ENCODE measurements at regions not wholly inside any gene's neighbourhood (a gene's known extent, or its start where the extent isn't known, plus 50 kb on each side); places are given as distances from the start of the nearest gene placed in this dataset.

DNA sequence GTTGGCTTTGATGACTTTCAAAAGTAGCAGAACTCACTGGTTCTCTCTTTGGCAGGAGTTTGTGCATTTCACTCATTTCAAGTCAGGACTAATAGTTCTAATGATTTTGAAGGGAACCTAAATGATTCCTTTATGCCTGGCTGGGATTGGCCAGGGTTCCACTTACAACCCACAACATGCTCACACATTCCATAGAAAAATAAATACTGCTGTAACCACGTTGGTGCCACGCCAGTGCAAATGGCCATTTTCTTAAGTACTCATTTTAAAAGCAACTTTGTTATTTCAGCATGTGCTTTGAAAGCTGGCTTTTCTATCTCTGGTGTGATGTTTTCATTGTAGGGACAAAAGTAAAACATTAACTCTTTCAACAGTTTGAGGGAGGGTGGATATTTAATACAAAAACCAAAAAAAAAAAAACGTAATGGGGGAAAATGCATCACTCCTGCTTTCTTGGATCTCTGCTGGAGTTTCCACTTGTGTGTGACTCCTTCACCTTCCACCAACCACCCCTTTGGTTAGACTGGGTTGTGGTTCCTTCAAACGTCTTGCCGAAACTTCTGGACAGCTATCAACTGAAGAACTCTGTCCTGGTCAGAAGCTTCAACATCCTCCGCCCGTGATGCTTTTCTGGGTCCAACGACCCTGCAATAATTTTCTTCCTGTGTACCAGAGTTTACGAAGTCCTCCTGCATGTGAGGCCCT is 300.4 kb upstream of the RUNX1 start:
- ChIA-PET CTCF (no interaction called here), POLR2A (no interaction called here)
- H3K27me3 Mint-ChIP-seq: no peaks in the 10 kb centered on the region
- ATAC-seq (ENCODE audit: low read depth): no peak
- DNase-seq: no peak
- TF ChIP-seq, protein P1, sequence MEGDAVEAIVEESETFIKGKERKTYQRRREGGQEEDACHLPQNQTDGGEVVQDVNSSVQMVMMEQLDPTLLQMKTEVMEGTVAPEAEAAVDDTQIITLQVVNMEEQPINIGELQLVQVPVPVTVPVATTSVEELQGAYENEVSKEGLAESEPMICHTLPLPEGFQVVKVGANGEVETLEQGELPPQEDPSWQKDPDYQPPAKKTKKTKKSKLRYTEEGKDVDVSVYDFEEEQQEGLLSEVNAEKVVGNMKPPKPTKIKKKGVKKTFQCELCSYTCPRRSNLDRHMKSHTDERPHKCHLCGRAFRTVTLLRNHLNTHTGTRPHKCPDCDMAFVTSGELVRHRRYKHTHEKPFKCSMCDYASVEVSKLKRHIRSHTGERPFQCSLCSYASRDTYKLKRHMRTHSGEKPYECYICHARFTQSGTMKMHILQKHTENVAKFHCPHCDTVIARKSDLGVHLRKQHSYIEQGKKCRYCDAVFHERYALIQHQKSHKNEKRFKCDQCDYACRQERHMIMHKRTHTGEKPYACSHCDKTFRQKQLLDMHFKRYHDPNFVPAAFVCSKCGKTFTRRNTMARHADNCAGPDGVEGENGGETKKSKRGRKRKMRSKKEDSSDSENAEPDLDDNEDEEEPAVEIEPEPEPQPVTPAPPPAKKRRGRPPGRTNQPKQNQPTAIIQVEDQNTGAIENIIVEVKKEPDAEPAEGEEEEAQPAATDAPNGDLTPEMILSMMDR (IDR thresholded peaks at IDR 0.05): no peak
- intact Hi-C loops (cut with micrococcal nuclease): no loop called here
- H3K27ac Mint-ChIP-seq: no peak overlapping the region
- H3K4me1 Mint-ChIP-seq: no peaks in the 10 kb centered on the region
- no peak overlapping the region for H3K4me3 Mint-ChIP-seq
- no peaks in the 10 kb centered on the region for H3K36me3 Mint-ChIP-seq (ENCODE audit: low read depth)
- H3K9me3 Mint-ChIP-seq: no peaks in the 10 kb centered on the region

DNA sequence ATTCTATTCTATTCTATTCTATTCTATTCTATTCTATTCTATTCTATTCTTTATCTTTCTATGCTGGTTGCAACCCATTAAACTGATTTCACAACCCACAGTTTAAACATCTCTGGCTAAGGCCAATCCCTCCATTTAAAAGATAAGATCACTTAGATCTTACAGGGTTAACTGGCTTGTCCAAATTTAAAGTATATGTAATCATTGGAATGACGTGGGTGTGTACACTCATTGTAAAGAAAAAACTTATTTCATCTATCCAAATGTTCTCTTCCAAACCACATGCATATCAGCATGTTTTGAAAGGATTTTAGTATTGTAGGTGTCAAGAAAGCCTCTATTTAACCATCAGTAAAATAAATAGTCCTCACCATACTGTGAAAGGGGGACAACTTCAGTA is 299.6 kb upstream of the RUNX1 start:
- Mint-ChIP-seq H3K27ac (no peak overlapping the region), H3K9me3 (no peaks in the 10 kb centered on the region), H3K4me1 (peaks cover 4% of the 10 kb centered on the region), H3K36me3 (ENCODE audit: low read depth) (no peaks in the 10 kb centered on the region), H3K27me3 (no peaks in the 10 kb centered on the region), H3K4me3 (no peak overlapping the region)
- ATAC-seq (ENCODE audit: low read depth) (no peak), DNase-seq (no peak)
- CTCF ChIA-PET: no interaction called here
- POLR2A ChIA-PET: no interaction called here
- intact Hi-C loops (cut with micrococcal nuclease): no loop called here
- TF ChIP-seq, protein P1 (IDR thresholded peaks at IDR 0.05): no peak

DNA sequence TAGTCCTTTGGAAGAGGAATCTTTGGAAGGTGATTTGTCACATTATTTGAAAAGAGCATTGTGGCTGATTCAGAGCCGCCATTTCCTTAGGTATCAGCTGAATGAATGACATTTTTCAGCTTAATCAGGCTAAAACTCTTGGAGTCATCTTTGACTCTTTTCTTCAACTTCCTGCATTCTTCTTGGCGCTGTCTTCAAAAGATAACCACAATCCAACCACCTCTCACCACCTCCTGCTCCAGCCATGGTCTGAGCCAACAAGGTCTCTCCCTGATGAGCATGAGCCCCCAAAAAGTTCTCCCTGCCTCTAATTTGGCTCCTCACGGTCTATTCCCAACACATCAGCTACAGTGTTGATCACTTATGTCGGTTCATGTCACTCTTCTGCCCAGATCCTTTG is 297.6 kb upstream of the RUNX1 start:
- ATAC-seq (ENCODE audit: low read depth): no peak
- CTCF ChIA-PET: no interaction called here
- POLR2A ChIA-PET: no interaction called here
- H3K27me3 Mint-ChIP-seq: no peaks in the 10 kb centered on the region
- TF ChIP-seq, protein P1 (IDR thresholded peaks at IDR 0.05): no peak
- no peak overlapping the region for H3K4me3 Mint-ChIP-seq
- H3K4me1 Mint-ChIP-seq: peaks cover 23% of the 10 kb centered on the region
- no peaks in the 10 kb centered on the region for H3K36me3 Mint-ChIP-seq (ENCODE audit: low read depth)
- H3K9me3 Mint-ChIP-seq: no peaks in the 10 kb centered on the region
- intact Hi-C loops (cut with micrococcal nuclease): no loop called here
- H3K27ac Mint-ChIP-seq: no peak overlapping the region
- DNase-seq: no peak

DNA sequence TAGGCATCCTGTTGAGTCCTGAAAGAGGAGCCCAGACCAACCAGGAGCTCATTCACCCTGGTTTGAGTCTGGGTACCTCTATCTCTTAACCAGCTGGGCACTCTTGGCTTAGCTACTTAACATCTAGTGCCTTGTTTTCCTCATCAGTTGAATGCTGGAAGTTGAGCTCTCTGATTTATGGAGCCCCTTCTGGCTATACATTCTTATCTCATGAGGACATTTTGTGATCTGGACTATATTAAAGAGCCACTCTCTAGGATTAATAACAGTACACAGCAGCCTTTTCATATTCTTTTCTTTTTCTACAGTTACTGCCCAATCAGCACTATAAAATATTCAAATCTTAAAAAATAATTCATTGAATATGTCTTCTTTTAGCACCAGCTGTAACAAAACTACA is 296.9 kb upstream of the RUNX1 start:
- POLR2A ChIA-PET: no interaction called here
- no peaks in the 10 kb centered on the region for H3K27me3 Mint-ChIP-seq
- CTCF ChIA-PET: no interaction called here
- no peak overlapping the region for H3K27ac Mint-ChIP-seq
- H3K4me3 Mint-ChIP-seq: no peak overlapping the region
- H3K9me3 Mint-ChIP-seq: no peaks in the 10 kb centered on the region
- ATAC-seq (ENCODE audit: low read depth): no peak
- TF ChIP-seq, protein P1 (IDR thresholded peaks at IDR 0.05): no peak
- H3K4me1 Mint-ChIP-seq: peaks cover 24% of the 10 kb centered on the region
- no peak for DNase-seq
- intact Hi-C loops (cut with micrococcal nuclease): no loop called here
- H3K36me3 Mint-ChIP-seq (ENCODE audit: low read depth): no peaks in the 10 kb centered on the region

DNA sequence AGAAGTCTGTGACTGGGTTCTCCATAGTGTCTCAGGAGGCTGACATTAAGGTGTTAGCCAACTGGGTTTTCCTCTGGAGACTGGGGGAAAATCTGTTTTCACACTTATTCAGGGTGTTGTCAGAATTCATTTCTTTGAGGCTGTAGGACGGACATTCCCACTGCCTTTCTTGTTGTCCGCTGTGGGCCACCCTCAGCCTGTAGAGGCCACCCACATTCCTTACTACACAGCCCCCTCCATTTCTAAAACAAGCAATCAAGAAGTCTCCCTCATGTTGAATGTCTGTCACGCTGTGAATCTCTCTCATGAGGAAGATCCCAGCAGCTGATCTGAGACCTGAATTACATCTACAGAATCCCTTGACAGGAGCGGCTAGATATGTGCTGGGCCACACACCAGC is 295.5 kb upstream of the RUNX1 start:
- CTCF ChIA-PET: no interaction called here
- Mint-ChIP-seq H3K4me3 (no peak overlapping the region), H3K27me3 (no peaks in the 10 kb centered on the region), H3K27ac (no peak overlapping the region), H3K9me3 (no peaks in the 10 kb centered on the region), H3K4me1 (peaks cover 32% of the 10 kb centered on the region), H3K36me3 (ENCODE audit: low read depth) (no peaks in the 10 kb centered on the region)
- TF ChIP-seq, protein P1 (IDR thresholded peaks at IDR 0.05): no peak
- no peak for ATAC-seq (ENCODE audit: low read depth)
- DNase-seq: no peak
- POLR2A ChIA-PET: no interaction called here
- intact Hi-C loops (cut with micrococcal nuclease): no loop called here

Data from activated B cell treated with CpG ODN at 0.5 μM for 24 hours (primary cell).